ENCODE measurements at regions not wholly inside any gene's neighbourhood (a gene's known extent, or its start where the extent isn't known, plus 50 kb on each side); places are given as distances from the start of the nearest gene placed in this dataset.

DNA sequence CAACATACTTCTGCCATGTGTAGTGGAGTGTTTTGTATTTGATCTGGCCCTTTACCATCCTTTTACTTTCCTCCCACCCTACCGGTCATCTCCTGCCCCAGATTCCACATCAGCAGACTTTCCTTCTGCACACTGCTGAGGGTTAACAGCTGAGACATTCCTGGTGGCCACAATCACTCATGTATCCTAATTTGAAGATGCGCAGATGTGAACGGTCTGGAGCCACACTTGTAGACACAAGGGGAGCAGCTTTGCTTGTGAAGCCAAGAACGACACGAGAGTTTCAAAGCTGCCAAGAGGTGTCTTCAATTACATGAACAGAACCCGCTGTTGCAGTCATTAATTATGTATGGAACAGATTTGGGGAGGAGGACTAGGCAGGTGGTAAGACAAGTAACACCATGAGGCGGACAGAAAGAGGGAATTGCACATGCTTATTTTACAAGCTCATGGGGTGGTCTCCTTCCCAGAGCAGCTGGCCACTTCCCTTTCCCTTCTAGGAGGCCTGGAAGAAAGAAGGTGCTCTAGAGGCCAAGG lies 260.7 kb upstream of the KLHL29 start:
- DNase-seq (ENCODE audit: low read depth, low spot score), result no peak

DNA sequence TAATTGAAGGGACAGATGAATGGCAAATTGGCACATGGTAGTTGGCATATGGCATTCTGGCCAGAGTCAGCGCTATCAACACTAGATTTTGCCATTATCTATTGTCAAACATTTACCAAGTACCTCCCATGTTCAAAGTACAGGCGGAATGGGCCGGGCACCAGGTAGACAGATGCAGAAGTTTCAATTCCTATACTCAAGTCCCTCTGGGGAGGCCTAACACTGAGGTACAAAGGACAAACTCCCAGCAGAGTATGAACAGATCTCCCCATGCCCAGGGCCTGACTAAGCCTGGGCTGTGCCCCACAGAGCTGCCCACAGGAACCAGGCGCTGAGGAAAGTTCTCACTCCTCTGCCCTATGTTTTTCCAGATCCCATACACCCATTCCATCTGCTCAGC lies 257.5 kb upstream of the KLHL29 start:
- DNase-seq (ENCODE audit: low read depth, low spot score), result no peak

DNA sequence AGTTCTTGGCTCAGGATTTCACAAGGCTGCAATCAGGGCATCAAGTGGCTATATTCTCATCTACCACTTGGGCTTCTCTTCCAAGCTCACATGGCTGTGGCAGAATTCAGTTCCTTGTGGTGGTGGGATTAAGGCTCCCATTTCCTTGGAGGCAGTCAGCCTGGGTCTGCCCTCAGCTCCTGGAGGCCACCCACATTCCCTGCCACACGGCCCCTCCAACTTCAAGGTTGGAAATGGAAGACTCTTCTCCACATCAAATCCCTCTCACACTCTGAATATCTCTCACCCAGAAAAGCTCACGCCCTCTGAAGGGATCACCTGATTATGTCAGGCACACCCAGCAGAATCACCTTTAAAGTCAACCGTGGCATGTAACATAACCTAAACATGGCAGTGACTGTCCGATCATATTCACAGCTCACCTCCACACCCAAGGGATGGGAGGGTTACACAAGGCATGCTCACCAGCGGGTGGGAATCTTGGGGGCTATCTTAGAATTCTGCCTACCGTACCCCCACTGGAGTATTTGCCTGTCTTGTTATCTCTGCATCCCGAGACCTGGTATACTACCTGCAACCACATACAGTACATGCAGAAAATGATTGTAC lies 256.2 kb upstream of the KLHL29 start:
- no peak for DNase-seq (ENCODE audit: low read depth, low spot score)

DNA sequence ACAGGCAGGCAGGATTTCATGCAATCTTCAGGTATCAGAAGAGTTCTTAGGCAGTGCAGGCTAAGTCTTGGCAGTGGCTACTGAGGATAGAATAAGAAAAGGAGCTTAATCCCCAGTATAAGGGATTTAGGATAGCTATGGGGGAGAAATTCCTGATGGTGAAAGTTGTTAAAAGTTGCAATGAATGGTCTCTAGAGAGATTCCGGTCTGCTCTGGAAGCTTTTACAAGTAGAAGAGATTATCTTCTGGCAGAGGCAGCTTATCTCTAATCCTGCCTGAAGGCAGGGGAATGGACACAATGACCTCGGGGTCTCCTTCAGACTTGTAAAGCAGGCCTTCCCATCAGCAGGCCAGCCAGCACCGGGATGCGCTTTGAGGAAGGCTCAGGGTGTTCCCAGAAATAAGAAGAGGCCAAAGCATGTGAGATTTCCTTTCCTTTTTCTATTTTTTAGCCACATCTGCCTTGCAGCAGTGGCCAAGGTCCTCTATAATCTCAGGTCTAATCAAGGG lies 253.9 kb upstream of the KLHL29 start:
- no peak for DNase-seq (ENCODE audit: low read depth, low spot score)

DNA sequence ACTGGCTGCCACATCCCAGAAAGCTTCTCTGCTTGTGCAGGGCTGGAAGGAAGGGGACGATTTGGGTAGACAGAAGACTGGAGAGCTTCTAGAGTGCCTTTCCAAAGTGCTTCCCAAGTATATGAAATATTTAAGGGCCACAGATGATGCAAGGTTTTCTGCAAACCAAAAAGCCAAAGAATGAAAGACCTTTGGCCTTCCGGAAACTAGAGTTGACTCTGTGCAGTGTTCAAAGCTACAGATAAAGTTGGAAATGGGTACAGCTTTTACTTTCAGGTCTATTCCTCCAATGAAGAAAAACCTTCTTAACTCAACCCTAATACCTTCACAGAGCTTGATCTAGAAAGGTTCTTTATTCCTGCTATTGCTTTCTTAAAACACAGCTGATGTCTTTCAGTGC lies 253.0 kb upstream of the KLHL29 start:
- no peak for DNase-seq (ENCODE audit: low read depth, low spot score)

DNA sequence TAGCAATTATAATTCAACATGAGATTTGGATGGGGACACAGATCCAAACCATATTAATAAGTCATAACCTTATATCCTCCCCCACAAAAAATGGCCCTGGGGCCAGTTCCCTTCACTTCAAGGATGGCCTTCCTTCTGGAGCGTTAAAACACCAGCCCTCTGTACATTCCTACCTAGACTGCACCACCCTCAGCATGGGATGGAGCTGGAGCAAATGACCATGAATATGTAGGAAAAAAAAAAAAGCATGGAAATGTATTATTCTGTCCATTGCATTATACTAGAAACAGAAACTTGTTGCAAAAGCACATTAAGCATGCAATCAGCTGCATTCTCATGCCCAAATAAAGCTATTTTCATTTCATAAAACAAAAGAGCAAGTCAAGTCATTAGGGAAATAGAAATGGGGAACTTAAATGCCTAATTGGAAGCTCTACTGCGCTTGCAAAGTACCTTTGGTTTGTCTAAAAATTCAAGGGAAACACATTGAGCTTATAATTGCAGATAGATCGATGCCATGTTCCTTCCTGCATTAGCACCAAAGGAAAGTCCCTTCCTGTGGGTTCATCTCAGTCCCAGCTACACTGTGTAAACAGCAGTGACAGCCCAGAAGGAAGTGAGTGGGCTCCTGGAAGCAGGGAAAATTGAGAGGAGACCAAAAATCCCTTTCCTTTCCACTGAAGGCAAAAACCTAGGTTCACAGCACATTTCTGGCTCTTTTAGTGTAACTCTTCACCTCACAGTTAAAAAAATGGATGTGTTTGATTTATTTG lies 252.0 kb upstream of the KLHL29 start:
- DNase-seq (ENCODE audit: low read depth, low spot score), result no peak

DNA sequence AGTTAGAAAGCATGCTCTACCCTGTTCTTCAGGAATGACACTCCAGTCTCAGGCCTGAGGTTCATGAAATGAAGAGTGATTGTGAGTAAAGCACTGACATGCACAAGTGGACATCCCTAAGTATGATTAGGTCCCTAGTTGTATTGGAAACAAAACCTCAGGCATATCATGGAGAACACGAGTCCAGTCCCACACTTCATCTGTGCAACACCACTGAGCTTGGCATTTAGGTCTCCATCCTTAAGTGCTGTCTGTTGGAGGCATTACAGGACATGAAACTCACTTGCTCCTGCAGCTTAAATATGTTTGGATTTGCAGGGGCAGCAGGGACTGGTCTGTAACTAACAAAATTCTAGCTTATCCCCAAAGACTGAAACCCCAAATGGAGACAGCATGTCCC lies 250.3 kb upstream of the KLHL29 start:
- DNase-seq (ENCODE audit: low read depth, low spot score), result no peak

DNA sequence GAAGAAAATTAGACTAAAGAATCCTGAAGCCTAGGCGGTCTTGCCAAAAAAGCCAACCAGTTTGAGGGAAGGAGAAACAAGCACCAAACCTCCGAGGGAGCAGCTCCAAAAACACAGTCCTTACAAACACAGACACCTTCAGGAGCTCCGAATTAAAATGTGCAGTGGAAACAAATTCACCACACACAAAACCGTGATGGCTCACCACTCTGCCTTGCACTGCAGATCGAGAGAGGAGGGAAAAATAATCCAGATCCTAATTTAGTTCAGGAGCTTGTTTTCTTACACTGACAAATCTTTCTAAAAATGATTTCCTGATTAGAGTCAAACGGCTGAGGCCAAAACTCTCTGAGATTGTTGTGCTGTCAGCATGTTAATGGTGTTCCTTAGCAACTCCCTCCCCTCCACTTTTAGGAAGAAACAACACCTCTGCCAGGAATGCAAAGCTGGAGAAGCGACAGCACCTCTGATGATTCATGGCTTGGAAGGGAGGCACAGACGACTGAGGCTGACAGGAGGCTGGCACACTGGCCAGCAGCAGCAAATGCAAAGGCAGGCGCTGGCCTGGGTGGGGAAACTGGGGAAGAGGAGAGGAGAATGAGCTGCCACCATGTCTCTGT lies 249.4 kb upstream of the KLHL29 start:
- DNase-seq (ENCODE audit: low read depth, low spot score), result no peak

DNA sequence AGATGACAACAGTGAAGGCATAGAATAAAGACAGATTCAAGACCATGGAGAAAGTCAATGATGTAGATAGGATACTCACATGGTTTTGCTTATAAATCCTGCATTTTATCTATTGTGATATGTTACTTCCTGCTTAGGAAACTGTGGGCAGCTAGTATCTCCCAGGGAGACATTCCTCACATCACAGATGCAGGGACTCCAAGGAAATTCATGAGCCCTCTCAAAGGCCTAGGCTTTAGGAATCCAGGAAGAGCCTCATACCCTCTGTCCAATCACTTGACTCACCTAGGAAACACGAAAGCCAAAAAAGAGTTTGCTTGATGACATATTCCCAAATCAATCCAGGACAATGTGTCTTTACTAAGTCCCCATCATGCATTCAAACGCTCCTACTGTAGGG lies 247.8 kb upstream of the KLHL29 start:
- no peak for DNase-seq (ENCODE audit: low read depth, low spot score)

DNA sequence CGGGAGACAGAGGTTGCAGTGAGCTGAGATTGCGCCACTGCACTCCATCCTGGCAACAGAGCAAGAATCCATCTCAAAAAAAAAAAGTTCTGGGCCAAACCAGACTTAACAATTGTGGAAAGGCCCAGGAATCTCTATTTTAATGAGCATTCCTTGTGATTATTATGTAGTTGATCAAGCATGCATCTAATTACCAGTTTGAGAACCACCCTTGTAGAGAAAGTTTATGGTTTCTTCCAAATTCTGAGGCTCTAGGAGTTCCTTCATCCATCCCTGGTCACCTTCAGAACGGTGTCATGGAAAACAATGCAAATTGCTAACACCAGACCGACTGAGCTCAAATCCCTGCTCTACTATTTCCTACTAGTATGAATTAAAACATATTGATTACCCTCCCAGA lies 246.3 kb upstream of the KLHL29 start:
- no peak for DNase-seq (ENCODE audit: low read depth, low spot score)

DNA sequence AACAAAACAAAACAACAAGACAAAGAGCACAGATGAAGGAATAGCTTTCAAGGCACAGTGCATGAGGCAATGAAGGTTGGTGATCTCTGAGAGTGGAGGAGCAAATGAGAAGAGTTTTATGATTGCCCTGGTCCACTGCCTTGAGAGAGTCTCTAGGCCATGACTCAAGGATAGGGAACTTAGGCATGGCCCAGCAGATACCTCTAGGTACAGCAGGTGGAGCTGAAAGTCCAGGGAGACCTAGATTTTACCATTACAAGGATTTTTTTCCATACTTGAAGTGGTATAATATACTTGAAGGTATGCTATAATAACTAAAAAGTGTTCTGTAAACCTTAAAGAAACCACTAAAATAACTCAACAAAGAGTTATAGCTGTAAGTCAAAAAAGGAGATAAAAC lies 239.5 kb upstream of the KLHL29 start:
- DNase-seq (ENCODE audit: low read depth, low spot score), result no peak

DNA sequence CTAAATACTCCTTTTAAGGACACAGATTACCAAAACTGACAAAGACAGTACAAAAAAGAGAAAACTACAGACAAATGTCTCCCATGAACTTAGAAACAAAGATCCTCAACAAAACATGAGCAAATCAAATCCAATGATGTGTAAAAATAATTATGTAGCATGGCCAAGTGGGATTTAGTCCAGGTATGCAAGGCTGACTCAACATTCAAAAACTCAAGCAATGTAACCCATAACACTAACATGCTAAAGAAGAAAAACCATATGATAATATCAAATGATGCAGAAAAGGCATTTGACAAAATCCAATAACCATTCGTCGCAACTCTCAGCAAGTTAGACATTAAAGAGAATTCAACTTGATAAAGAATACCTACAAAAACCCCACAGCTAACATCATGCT lies 239.0 kb upstream of the KLHL29 start:
- DNase-seq (ENCODE audit: low read depth, low spot score), result no peak

DNA sequence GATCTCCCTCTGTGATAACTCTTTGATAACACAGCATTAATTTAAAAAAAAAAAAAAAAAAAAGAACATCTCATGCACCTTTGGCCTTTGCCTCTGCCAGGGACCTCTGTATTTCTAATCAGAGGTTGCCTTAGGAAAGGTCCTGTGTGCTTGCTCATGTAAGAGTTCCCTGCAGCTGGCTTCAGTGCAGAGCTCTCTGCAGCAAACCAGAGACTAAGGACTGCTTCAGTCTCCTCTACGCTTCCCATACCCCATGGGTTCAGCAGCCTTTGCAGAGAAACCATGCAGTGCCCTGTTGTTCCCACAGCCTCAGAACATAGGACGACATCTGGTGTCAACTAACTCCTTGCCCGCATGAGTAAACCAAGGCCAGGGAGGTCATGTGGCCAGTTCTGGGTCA lies 236.6 kb upstream of the KLHL29 start:
- DNase-seq (ENCODE audit: low read depth, low spot score), result no peak

DNA sequence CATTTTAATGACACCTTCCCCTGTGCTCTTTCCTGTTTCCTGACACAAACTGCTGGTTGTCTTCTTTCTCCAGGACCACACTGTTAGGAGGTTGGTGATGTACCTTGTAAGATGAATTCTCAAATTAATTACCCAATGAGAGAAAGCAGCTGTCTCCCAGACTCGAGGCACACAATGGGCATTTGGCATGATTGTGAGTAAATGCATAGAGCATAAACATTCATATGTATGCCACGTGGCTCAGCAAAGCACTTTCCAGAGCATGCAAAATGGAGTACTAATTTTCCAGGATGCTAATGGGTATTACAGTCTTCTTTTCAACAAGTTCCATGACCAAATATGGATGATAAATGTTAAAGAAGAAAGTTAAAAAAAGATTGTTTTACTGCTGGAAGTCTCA lies 235.2 kb upstream of the KLHL29 start:
- no peak for DNase-seq (ENCODE audit: low read depth, low spot score)

DNA sequence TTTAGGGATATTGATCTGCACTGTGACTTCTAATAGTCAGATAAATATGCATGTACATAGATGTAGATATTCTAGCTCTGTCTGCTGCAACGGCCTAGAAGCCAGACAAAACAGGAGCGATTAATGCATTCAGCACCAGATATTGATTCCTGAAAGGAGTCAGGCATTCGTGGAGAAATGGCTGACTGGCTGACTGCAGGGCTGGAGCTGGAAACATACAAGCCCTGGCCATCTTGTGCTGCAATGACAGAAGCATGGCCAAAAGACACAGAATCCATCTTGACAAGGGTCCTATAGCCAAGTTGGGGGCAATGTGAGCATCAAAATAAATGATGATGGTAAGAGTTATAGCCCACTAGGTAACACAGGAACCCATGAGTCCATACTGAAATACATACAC lies 231.5 kb upstream of the KLHL29 start:
- DNase-seq (ENCODE audit: low read depth, low spot score), result no peak

DNA sequence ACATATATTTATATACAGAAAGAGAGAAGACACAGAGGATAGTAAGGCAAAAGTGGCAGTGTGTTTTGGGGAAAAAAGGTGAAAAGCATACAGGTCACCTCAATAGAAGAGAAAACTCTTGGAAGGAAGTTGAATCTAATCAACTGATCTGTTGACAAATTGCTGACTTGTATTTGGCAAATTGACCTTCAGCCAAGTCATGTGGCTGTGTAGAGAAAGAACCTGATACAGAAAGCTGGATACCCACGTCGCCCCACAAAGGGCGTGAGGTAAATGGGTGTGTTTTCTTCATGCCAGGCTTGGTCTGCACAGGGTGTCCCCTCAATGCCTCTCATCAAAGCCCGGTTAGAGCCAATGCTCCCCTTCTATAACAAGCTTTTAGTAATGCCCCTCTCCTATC lies 230.0 kb upstream of the KLHL29 start:
- DNase-seq (ENCODE audit: low read depth, low spot score), result no peak

DNA sequence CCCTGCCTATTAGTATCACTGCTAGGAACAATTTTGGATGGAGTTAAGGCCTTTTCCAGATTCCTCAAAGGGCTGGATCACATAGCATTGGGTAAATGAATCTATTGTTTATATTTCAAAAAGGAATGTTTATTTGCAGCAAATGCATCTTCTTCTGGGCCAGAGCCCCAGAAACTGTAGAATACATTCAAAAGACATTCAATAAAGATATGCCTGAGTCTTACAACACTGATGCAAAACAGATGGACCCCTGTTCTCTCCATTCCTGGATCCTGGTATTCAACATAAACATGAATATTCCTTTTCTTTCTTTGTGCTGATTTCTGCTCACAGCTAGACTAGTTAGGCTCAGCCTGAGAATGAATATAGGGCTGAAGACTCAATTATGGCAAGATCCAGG lies 227.2 kb upstream of the KLHL29 start:
- DNase-seq (ENCODE audit: low read depth, low spot score), result no peak

DNA sequence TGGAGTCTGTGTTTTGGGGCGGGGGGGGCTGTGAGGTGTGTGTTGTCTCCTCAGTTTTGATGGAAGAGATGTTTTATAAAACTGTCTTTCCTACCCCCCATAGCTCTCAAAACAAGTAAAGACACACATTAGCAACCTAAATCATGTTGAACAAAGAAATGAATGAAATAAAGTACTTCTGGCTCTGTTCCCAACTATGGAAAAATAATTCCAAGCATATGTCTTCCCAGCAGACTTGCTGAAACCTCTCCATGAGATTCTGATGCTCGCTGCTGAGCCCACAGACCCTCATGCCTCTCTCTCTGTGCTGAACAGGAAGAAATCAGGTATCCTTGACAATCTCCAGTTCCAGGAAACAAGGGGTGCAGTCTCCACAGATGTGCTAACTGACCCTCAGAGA lies 226.7 kb upstream of the KLHL29 start:
- DNase-seq (ENCODE audit: low read depth, low spot score), result no peak

DNA sequence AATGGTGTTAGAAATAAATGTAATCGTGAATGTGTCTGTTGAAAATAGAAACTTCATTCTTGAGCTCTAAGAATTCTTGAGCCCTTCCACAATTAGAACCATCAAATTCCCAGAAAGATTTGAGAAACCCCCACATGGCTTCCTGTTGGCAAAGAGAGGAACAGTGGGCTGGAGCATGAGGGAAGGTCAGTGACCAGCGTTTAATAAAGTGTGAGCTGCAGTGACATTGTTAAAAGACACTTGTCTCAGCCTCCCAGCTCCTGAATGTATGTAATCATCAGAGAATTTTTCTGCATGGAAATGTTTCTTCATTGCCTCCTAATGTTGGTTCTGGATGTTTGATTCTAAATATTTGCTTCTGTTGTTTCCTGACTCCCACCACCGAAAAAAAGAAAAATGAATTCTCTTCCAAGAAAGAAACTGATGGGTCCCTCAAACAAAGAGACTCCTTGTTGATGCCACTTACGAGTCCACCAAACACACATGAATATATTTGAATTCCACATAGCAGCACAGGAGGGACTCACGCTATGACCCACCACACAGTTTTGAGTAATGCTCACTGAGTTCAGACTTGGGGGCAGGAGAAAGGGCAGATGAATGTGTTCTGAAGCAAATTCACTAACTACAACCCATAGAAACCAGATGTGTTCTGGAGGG lies 225.1 kb upstream of the KLHL29 start:
- no peak for DNase-seq (ENCODE audit: low read depth, low spot score)

DNA sequence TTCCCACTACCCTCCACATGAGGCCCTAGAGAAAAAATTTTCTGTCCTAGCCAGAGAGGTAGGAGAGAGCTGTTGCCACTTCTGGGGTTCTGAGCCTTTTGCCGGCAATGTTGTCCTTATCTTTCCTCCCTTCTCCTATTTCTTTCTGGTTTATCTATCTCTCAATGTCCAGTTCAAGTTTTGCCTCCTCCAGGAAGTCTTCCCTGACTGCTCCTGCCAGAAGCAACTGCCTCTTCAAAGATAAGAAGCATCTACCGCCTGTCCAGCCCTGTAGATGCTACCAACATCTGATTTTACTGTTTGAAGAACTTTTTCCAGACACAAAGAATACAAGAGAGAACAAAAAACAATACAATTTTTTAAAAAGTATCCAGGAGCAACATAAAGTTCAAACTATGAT lies 220.8 kb upstream of the KLHL29 start:
- no peak for DNase-seq (ENCODE audit: low read depth, low spot score)

DNA sequence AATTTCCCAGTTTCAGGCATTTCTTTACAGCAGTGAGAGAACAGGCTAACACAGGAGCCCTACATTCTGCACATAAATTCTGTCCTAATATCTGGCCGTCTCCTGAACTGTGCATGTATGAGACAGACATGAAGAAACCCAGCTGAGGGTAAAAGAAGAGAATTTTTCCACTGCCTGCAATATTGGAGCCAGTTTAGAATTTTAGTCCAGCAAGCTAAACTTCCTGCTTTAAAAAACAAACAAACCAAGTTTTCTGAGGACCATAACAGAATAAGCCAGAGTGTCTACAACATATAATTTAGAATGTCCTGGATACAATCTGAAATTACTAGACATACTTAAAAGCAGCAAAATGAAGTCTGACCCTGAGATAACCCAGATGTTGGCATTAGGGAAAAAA lies 215.1 kb upstream of the KLHL29 start:
- DNase-seq (ENCODE audit: low read depth, low spot score), result no peak

DNA sequence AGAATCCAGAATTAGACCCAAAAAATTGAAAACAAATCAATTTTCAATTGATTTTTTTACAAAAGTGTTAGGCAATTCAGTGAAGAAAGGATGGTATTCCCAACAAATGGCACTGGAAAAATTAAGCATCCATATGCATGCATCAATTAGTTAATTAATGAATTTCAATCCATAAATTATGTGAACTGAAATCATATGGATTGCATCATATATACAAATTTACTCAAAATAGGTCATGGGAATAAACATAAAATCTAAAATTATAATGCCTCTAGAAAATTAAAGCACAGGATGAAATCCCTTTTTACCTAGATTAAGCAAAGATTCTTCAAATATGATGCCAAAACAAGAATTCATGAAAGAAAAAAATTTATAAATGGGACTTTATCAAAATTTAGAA lies 213.9 kb upstream of the KLHL29 start:
- DNase-seq (ENCODE audit: low read depth, low spot score), result no peak

Measured in iPS DF 19.7 (cell line).